GM18519 (cell line): ENCODE measurements at regions not wholly inside any gene's neighbourhood (a gene's known extent, or its start where the extent isn't known, plus 50 kb on each side); places are given as distances from the start of the nearest gene placed in this dataset.

Experiments
- ATAC-seq: cut with Tn5 transposase; IDR thresholded peaks from one replicate; pipeline ENCODE4 v1.9.1; 2021; ENCODE audit warnings: mild to moderate bottlenecking, moderate library complexity; ENCODE audit not compliant: unreplicated experiment, low FRiP score

DNA sequence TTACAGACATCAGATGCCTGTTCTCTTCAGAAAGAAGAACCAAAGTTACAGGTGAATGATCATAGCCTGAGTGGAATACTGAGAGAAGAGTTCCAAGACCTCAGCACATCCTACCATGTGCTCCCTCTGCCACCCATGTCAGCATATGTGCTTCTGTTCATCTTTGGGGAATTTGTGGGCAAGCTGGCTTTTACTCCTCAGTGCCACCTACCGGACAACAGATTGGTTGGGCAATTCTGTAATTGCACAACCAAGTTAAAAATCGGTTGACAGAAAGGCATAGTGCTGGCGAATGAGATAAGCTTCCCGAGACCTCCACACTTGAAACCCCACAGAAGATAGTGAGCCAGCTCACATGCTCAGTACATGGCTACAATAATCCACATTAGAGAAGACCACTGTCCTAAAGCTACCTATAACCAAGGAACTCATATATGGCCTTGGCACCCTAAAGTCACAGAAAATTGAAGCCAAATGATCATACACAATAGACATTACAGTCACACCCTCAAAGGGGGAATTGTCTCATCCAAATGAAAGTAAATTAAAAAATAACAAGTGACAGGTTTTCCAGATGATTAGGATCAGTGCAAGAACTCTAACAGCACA is 1238.0 kb upstream of the NUDT12 start:
- no peak for ATAC-seq

DNA sequence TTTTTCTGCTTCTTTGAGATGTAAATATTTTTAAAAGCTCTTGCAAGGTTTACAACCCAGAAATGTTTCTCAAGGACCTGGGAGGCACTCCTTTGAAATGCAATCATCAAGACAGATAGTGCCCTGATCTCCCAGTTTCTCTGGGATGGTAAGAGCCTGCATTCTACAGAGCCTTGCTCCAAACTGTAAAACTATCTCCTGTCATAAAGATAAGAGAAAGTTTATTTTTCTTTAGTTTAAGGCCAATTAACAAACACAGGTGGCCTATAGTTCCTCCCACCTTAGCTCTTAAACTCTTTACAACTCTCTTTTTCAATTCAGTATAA is 1231.1 kb upstream of the NUDT12 start:
- ATAC-seq, result no peak

DNA sequence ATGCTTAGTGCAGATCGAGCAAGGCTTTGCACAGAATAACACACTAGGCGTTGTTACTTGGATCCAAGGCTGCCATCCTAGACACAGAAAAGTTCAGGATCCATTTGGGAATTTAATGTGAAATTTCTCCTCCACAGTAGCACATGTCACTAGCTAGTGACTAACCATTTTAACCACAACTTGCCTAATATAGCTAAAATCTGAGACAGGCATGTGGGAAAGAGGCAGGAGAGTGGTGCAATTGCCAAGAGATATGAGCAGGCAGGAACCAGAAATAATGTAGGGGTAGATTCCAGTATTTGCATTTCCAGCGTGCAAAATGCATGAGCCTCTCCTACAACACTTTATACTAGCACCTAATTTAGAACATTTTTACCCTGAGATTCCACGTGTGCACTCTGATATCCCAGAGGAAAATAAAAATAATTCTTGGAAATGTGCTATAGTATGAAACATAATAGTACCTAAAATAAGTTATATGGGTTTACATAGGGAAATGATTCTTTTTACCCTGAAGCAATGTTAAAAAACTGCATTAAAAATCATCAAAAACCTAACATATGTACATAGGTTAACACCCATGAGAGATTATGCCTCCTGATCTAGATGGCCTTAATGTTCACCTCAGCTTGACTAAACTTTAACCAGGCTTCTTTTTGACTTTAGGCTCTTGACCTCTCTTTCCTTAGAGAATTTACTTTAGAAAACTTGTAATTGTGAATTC is 1230.6 kb upstream of the NUDT12 start:
- ATAC-seq, result no peak

DNA sequence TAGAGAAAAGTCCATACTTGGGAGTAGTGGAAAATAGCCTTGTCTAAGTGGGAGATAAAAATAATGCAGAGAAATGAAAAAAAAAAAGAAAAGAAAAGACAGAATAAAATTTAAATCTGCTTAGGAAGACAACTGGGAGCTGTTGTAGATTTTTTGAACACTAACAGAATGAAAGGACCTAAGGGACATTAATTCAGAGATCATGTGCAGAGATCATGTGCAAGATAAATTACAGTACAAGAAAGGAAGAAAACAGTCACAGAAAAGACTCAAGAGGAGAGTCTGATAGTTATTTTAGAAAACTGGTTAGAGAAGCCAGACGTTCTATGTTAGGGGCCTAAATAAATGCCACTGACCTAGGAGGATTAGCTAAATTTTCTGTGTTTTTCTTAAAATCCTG is 1226.8 kb upstream of the NUDT12 start:
- no peak for ATAC-seq

DNA sequence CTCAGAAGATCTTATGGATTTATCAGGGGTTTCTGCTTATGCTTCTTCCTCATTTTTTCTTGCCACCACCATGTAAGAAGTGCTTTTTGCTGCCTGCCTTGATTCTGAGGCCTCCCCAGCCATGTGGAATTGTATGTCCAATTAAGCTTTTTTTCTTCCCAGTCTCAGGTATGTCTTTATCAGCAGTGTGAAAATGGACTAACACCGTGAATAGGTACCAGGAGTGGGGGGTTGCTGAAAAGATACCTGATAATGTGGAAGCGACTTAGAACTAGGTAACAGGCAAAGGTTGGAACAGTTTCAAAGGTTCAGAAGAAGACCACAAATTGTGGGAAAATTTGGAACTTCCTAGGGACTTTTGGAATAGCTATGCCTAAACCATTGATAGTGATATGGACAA is 1222.5 kb upstream of the NUDT12 start:
- no peak for ATAC-seq

DNA sequence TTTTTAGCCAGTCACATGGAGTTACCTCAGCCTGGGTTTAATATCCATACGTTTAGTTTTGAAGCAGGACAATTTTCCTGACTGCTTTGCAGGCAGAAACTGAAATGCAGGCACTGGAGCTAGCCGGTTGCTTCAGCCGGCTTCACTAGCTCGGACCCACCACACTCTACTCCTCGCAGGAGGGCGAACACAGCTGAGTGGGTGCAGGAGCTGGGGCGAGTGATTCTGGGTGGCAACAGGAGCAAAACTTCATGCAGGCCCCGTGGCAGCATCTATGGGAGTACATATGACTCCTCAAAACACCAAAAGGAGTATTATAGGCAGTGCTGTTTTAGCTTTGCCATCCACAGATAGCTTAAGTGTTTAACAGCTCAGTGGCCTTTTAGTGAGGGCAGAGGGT is 1211.8 kb upstream of the NUDT12 start:
- no peak for ATAC-seq

DNA sequence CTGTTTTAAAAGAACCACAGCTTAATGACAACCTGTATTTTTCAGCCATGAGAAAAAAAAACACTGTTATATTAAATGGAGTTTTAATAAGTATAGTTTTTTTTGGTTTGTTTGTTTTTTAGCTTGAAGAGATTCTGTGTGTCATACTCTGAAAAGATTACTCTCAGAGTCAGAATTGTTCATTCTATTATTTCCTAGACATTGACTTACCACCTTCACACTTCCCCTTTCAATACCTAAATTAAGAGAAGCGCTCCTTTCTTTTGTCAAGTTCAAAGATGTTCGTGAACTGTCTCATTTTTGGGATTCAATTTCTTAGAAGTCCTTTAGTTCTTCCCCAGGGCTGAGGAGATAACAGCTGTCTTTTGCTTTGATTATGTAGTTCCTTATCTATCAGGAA is 1201.6 kb upstream of the NUDT12 start:
- ATAC-seq, result no peak

DNA sequence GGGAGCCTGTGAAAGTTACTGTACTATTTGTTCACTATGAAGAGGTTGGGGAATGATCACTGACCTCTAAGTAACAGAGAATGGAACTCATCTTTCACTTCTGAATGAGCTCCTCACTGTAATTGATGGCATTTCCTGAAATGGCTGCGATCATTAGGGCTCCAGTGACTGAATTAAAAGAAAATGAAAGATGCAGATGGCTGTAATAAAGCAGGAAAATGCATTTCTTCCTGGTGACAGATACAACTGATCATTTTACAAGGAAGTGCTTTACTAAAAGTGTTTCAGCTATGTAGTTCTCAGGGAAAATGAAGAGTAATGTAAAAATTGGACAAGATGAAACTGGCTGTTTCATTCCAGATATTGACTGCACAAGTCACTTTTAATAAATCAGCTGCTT is 1200.6 kb upstream of the NUDT12 start:
- no peak for ATAC-seq

DNA sequence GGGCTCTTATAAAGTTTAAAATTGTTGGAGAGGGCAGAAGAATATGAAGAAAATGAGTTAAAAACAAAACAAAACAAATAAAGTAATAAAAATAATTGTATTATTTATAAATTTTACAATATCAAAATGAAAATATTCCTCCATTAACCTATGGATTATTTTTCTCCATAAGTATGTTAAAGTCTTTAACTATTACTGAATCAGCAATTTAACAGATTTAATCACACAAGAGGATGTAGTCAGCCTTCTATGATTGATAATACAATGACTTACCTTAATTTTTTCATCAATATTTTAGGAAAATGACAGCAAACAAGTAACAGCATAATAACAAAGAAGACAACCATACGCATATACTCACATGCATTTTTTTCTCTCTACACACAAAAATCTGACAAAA is 1195.3 kb upstream of the NUDT12 start:
- no peak for ATAC-seq

DNA sequence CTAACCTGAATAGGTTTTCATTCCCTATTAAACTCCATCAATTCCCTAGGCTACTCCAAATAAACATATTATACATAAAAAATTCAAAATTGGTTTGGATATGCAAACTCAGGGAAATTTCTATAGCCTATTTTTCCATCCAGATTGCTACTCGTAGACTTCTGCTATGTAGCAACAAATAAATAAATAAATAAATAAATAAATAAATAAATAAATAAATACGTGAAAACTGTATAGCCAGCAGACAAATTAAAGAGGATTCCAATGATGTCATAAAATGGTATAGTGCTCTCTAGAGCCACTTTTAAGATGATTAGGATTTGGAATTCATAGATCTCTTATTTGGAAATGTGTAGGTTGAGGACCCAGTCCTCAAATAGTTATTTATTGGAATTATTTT is 1193.2 kb upstream of the NUDT12 start:
- ATAC-seq, result no peak

DNA sequence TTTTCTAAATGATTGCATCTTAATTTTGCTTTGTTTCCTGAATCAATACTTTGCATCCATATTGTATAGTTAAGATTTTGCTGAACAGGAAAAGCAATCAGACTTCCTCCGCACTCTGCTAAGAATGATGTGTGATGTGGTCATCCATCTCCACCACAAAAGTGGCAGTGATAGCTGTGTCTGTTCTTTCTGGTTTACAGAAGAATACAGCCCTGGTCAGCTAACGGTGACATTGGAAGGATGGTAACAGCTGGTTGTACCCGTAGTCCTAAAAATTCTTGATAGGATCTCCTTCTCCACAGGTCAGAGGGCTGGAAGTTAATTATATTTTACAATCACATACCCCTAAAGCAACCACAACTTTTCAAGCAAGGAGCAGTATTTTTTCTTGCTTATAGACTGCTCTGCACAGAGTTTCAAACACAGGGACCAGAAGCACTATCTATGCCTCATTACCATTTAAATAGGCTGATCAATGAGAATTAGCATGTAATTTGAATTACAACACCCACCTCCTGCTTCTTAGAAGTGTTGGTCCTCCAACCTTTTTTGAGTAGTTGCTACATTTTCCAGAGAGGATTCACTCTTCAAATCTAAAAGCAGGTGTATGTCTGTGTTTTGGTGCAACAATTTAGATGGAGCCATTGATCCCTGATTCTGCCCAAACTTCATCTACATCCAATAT is 1191.9 kb upstream of the NUDT12 start:
- ATAC-seq, result no peak

DNA sequence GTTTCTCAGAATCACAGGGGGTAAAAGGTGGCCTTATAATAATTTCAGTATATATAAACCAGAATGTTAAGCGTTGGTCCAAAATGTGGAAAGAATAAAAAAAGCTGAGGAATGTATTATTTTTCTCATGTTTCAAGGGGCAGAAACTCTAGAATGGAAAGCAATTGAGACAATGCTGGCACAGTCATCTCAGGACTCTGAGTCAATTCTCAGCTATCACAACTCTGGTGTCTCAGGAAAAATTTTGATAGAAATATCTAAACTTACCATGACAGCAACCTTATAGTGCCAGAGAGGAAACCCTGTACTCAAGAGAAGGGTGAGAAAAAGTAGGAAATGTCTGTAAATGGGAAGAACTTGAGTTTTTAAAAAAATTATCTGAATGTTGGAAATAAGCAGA is 1189.4 kb upstream of the NUDT12 start:
- ATAC-seq, result no peak

DNA sequence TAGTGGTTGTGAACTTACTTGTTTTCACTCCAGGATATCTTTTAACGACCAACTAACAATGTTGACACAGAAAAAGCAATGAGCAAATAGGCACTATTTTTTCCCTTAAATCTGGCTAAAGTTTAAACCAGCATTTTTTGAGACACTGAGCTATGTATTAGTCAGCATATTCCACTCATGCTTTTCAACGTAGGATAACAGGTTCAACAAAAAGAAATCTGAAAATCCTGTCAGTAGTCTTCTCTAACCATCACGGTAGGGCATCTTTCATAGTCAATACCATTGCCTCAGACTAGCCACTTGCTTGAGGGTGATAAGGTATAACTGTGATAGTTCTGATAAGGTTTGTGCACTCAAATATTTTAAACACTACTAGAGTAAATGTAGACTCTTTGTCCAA is 1177.3 kb upstream of the NUDT12 start:
- ATAC-seq, result no peak

DNA sequence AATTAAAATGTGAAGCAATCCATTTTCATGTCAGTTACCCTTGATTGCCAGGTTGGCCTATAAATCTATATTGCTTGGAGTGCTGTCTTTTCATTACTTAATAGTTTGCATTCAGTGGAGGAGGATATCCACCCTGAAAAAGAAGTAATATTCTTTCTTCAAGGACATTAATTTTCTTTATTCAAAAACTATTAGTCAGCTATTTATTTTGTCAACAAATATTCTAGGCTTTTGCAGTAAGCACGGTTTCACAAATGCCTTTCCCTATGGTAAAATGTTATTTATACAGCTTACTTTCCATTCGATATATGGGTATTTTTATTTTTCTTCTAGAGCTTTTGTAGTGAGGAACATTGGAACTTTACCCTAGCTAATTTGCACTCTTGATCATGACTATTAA is 1176.9 kb upstream of the NUDT12 start:
- ATAC-seq, result no peak

DNA sequence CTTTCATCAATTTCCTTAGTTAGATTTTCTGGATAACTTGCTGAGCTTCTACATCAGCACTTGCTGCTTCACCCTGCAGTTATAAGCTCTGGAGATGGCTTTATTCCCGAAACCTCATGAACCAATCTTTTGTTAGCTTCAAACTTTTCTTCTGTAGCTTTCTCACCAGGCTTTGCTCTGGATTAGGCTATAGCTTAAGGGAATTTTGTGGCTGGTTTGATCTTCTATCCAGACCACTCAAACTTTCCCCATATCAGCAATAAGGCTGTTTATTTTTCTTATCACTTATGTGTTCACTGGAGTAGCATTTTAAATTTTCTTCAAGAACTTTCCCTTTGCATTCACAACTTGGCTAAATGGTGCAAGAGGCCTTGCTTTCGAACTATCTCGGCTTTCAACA is 1173.5 kb upstream of the NUDT12 start:
- no peak for ATAC-seq

DNA sequence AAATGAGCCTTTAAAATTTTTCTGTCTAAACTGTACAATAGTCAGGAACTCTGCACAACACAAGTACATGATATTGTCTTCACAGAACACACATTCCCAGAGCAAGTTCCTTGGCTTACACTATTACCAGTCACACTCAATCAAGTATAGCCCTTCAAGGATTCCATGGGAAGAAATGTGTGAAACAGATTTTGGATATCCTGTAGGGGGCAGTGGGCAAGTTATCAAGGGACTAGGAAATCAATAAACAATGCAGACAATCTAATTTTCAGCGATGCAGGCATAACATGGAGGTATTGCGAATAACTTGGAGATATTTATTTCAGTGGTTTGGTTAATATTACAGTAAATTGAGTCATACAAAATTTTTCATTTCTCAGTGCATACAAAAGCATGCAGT is 1171.5 kb upstream of the NUDT12 start:
- no peak for ATAC-seq

DNA sequence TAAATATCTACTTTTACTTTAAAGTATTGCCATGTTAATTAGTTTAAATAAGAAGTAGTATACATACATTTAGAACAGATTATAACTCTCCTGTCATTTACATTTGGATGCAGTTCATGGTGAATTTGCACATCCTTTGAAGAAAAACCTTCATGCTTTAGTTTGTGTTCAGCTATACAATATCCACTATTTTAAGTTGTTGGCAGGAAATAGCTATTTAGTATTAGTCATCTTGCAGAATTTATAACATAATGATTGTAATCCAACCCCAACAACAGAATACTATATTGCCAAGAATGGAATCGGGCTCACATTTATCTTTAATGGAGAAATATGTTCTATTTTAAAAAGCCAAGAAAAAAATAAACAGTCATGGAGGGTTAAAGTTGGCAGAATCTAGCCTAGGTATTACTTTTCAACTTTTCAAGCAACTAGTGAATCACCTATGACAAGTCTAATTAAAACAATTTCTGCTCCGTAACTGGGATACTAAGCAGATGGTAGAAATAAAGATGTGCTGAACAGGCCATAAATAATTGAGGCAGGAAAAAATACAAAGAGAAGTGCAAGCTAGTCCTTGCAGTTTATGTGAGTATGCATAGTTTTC is 1170.6 kb upstream of the NUDT12 start:
- no peak for ATAC-seq

DNA sequence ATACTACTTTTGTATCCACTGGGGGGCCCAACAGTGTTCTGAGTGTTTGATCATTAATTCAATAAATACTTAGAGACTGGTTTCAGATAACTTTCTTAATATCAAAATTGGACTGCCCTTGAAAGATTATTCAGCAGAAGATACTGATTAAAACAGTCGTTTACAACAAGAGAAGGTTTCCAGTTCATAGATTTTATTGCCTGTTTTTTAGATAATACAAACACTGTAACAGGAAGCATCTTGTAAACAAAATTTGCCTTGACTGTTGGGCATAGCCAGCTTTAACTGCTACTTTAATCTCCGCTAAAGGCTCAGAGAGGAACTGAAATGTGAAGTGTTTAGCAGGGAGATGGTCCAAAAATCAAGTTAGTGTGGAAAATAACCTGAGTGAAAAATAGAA is 1168.7 kb upstream of the NUDT12 start:
- ATAC-seq, result no peak

DNA sequence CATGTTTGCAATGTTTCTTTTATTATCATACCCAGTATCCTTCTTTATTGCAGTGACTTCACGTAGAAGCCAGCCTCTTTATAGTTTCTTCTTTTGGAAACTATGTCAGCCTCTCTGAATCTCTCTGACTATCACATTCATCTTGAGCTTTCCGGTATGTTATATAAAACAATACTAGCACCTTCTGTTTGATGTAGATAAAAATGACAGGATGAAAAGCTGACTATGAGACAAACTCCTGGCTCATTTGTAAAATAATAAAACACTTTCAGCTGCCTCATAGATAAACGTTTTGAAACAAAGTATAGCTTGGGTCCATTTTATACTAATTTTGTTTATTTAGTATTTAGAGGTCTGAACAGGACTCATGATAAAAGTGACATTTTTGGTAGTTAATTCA is 1145.4 kb upstream of the NUDT12 start:
- ATAC-seq, result no peak

DNA sequence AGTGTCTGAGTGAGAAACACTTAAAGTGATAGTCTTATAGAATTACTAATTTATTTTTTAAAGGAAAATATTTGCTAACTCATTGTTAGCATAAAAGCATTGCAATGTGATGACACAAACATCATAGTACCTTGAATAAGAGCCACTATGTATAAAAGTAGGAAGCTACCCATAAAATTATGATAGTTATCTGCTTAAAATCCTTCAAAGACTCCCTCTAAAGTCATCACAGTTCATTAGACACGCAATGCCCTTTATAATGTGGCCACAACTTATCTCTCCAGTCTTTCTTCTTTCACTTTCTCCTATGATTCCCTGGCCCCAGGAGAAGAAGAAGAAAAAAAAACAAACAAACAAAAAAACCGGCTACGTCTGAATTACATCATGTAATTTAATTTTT is 1144.0 kb upstream of the NUDT12 start:
- ATAC-seq, result no peak

DNA sequence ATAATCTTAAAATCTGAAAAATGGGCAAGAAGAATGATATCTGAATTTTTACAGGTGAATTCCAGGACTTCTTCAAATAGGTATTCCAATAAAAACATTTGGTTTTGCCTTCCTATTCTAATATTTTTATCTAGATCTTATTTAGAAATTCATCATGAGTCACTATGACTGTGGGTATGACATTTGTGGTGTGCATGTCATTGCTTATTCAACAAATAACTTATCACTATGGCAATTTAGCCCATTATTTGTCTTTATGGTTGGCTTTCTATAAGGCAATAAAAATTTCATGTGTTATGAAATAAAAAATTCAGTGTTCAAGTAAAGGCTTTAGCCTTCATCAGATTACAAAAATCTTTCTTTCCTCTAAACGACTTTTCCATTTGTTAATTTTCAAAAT is 1139.6 kb upstream of the NUDT12 start:
- ATAC-seq, result no peak

DNA sequence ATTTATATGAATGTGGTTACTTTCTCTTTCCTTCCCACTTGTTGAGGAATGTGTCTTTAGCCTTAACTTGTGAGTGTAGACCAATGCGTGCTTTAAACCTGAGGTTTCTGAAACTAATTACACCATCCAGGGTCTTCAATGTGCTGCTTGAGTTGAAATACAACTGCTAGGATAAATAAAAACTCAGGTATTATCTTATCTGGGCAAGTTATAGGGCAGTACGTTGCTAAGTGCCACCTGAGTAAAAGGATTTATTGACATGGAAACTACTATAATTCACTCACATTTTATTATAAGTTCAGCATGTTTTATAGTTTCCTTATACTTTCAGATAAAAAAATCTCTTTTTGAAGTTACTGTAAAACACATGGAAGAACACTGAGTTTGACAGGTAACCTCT is 1136.8 kb upstream of the NUDT12 start:
- ATAC-seq, result no peak
